HepG2 (cell line): ENCODE measurements at regions not wholly inside any gene's neighbourhood (a gene's known extent, or its start where the extent isn't known, plus 50 kb on each side); places are given as distances from the start of the nearest gene placed in this dataset.

ENCODE experiments used
- ATAC-seq: fragments of 200-7000 bp; cut with Tn5 transposase; 3 replicates; pipeline ENCODE4 v1.9.1; 2020; ENCODE audit warnings: mild to moderate bottlenecking, moderate library complexity
- BruUV-seq: library from RNA; stranded (reverse); fragments of 400-500 nt; replicated peaks from 2 replicates; lab custom pipeline; 2021; lab: Mats Ljungman, UMichigan
- CTCF ChIA-PET: fragments of 300-600 bp; formaldehyde crosslinking; extraction: SDS; loops from one replicate; lab custom pipeline; 2021; ENCODE audit warnings: low total read pairs, inconsistent platforms, low intra/inter-chr PET ratio; lab: Yijun Ruan, JAX
- POLR2A ChIA-PET: fragments of 350-600 bp; sonication (Branson Sonifier 250); formaldehyde crosslinking; loops from one replicate; lab custom pipeline; 2020; ENCODE audit warnings: antibody characterized with exemption, inconsistent platforms; lab: Yijun Ruan, JAX
- DNase-seq: peaks from one replicate; pipeline ENCODE4 v3.0.0-alpha.2; 2015; ENCODE audit warnings: low spot score
- FAIRE-seq: peaks from 3 replicates; lab custom pipeline; 2011; peaks lifted over from hg19 to GRCh38; lab: Jason Lieb, UNC
- H2AFZ ChIP-seq: one replicate; pipeline ENCODE4 v1.6.1; 2011; ENCODE audit warnings: low read length, inconsistent platforms
- H3K27ac ChIP-seq: fragments of 300-600 bp; 3 replicates; pipeline ENCODE4 v1.8.0; 2011; ENCODE audit warnings: mixed run types, mild to moderate bottlenecking, mixed read lengths, low read length, inconsistent platforms; ENCODE audit not compliant: insufficient read depth; ENCODE audit errors: extremely low read length
- H3K27me3 ChIP-seq, 2 experiments: fragments of 200-600 bp in 1 of 2; 2 replicates in 1 of 2; 3 replicates in 1 of 2; pipeline versions ENCODE4 v1.6.0 to v1.8.0; 2011; ENCODE audit warnings: low read length in 2 of 2, mild to moderate bottlenecking in 2 of 2, moderate library complexity in 2 of 2, inconsistent platforms in 1 of 2; ENCODE audit not compliant: insufficient read depth in 2 of 2, control insufficient read depth in 1 of 2
- H3K36me3 ChIP-seq, 2 experiments: fragments of 200-600 bp in 1 of 2; replicated peaks in 1 of 2; 2 replicates in 1 of 2; 3 replicates in 1 of 2; pipeline versions ENCODE4 v1.5.1 to v1.8.0; 2011; ENCODE audit warnings: low read length in 2 of 2, inconsistent platforms in 1 of 2; ENCODE audit not compliant: insufficient read depth in 2 of 2, control insufficient read depth in 1 of 2
- H3K4me1 ChIP-seq: 2 replicates; pipeline ENCODE4 v1.5.1; 2012; ENCODE audit warnings: low read length, inconsistent platforms; ENCODE audit not compliant: insufficient read depth
- H3K4me2 ChIP-seq: 2 replicates; pipeline ENCODE4 v1.6.0; 2011; ENCODE audit warnings: low read depth, low read length, inconsistent platforms
- H3K4me3 ChIP-seq, 3 experiments: fragments of 200-600 bp in 1 of 3; sonication (generic), shearing (Covaris generic) in 1 of 3; replicated peaks in 1 of 3; 2 replicates each; pipeline ENCODE4 v1.5.1; 2011 to 2016; ENCODE audit warnings: low read length in 3 of 3, inconsistent platforms in 2 of 3, low read depth in 2 of 3, mild to moderate bottlenecking in 2 of 3, control low read depth in 1 of 3, mixed read lengths in 1 of 3; ENCODE audit not compliant: insufficient read depth in 1 of 3
- H3K79me2 ChIP-seq: one replicate; pipeline ENCODE4 v1.6.1; 2011; ENCODE audit warnings: low read length, inconsistent platforms; ENCODE audit not compliant: insufficient read depth
- H3K9ac ChIP-seq: 2 replicates; pipeline ENCODE4 v1.6.0; 2011; ENCODE audit warnings: mild to moderate bottlenecking, low read depth, low read length, inconsistent platforms; ENCODE audit not compliant: insufficient read depth
- H3K9me3 ChIP-seq: 2 replicates; pipeline ENCODE4 v1.5.1; 2012; ENCODE audit warnings: mild to moderate bottlenecking, low read length
- H4K20me1 ChIP-seq: 2 replicates; pipeline ENCODE4 v1.6.0; 2011; ENCODE audit warnings: inconsistent platforms, mild to moderate bottlenecking, low read length, moderate library complexity; ENCODE audit not compliant: insufficient read depth
- HDAC2 ChIP-seq: sonication (generic); formaldehyde crosslinking; IDR thresholded peaks from 2 replicates; pipeline ENCODE4 v1.4.0; 2020; ENCODE audit warnings: missing genetic modification reagents
- HMGA1 ChIP-seq: sonication (generic); formaldehyde crosslinking; conservative IDR thresholded peaks from 2 replicates; pipeline ENCODE4 v1.4.0; 2020; ENCODE audit warnings: missing genetic modification reagents
- NFYB ChIP-seq: sonication (generic); formaldehyde crosslinking; IDR thresholded peaks from 2 replicates; pipeline ENCODE4 v1.4.0; 2020; ENCODE audit warnings: missing genetic modification reagents
- RXRA ChIP-seq: sonication (generic); formaldehyde crosslinking; IDR thresholded peaks from 2 replicates; pipeline ENCODE4 v1.5.1; 2020; ENCODE audit warnings: missing genetic modification reagents
- SOX6 ChIP-seq, 2 experiments: fragments of 450-650 bp in 1 of 2; sonication (generic) in 1 of 2; formaldehyde crosslinking in 1 of 2; IDR thresholded peaks; 2 replicates each; pipeline versions ENCODE4 v1.4.0 to v1.6.1; 2017 to 2020; ENCODE audit warnings: antibody characterized with exemption in 1 of 2, mild to moderate bottlenecking in 1 of 2, missing genetic modification reagents in 1 of 2
- ZMYM2 ChIP-seq: sonication (generic); formaldehyde crosslinking; IDR thresholded peaks from 2 replicates; pipeline ENCODE4 v1.8.0; 2022; ENCODE audit warnings: mild to moderate bottlenecking, missing genetic modification reagents
- ZNF430 ChIP-seq: sonication (generic); formaldehyde crosslinking; IDR thresholded peaks from 2 replicates; pipeline ENCODE4 v1.9.0; 2021; ENCODE audit warnings: mild to moderate bottlenecking, missing genetic modification reagents
- ZNF460 ChIP-seq: sonication (generic); formaldehyde crosslinking; IDR thresholded peaks from 2 replicates; pipeline ENCODE4 v1.5.1; 2020; ENCODE audit warnings: missing genetic modification reagents, mild to moderate bottlenecking, borderline replicate concordance
- ZNF782 ChIP-seq: sonication (generic); formaldehyde crosslinking; IDR thresholded peaks from 2 replicates; pipeline ENCODE4 v1.4.0; 2020; ENCODE audit warnings: missing genetic modification reagents, mild to moderate bottlenecking, borderline replicate concordance
- ZNF792 ChIP-seq: IDR thresholded peaks from 2 replicates; pipeline ENCODE4 v1.6.1; 2016
- WGBS: methylation state at CpG from one replicate; pipeline ENCODE4 v1.1.6; 2017; ENCODE audit warnings: low lambda C conversion rate; 5-methylcytosine and 5-hydroxymethylcytosine counted together
- in situ Hi-C: cut with HindIII; loops from 2 replicates; pipeline ENCODE4 v1.10.0; 2017; ENCODE audit warnings: low pct_unique_long_range_greater_than_20kb; ENCODE audit not compliant: extremely low pct_ligation_motif_present
- intact Hi-C: fragments of 100-400 bp; cut with micrococcal nuclease; formaldehyde crosslinking; loops from one replicate; pipeline ENCODE4 v1.10.0; 2022; ENCODE audit not compliant: unreplicated experiment
- TF ChIP-seq, protein P1 (sequence below): sonication (generic); formaldehyde crosslinking; IDR thresholded peaks from 2 replicates; pipeline ENCODE4 v1.5.0; 2020; ENCODE audit warnings: mild to moderate bottlenecking, missing genetic modification reagents
- TF ChIP-seq, protein P2 (sequence below): sonication (generic); formaldehyde crosslinking; IDR thresholded peaks from 2 replicates; pipeline ENCODE4 v1.5.0; 2020; ENCODE audit warnings: mild to moderate bottlenecking, missing genetic modification reagents, borderline replicate concordance
- TF ChIP-seq, protein P3 (sequence below): sonication (generic); formaldehyde crosslinking; IDR thresholded peaks from 2 replicates; pipeline ENCODE4 v1.4.0; 2020; ENCODE audit warnings: missing genetic modification reagents

DNA sequence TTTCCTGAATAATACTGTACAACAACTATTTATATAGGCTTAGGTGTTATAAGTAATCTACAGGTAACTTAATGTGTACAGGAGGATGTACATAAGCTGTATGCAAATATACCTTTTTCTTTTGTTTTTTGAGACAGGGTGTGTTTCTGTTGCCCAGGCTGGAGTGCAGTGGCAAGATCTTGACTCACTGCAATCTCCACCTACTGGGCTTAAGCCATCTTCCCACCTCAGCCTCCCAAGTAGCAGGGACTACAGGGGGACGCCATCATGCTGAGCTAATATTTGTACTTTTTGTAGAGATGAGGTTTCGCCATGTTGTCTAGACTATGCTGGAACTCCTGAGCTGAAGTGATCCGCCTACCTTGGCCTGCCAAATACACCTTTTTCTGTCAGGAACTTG, 191.7 kb upstream of the ZNF217 start:
- no peaks in the 10 kb centered on the region for H3K79me2 ChIP-seq
- no peak overlapping the region for H3K9ac ChIP-seq
- no TSS peak for BruUV-seq
- FAIRE-seq (peak; percentile 40), DNase-seq (no peak), ATAC-seq (peak; percentile 45)
- ChIA-PET CTCF (no interaction called here), POLR2A (interaction anchor here (1.2 to 4.2 kb wide), 11 partner anchors 10 to 192 kb away, joined by 3 to 58 read pairs (median 9); partner anchors contain the start of gene ZNF217)
- no peaks in the 10 kb centered on the region for H3K27me3 ChIP-seq
- H3K9me3 ChIP-seq = no peaks in the 10 kb centered on the region
- no peak overlapping the region for H3K4me3 ChIP-seq
- no peaks in the 10 kb centered on the region for H4K20me1 ChIP-seq
- H3K27ac ChIP-seq = no peak overlapping the region
- H3K4me2 ChIP-seq = no peak overlapping the region
- no peaks in the 10 kb centered on the region for H3K36me3 ChIP-seq
- 87% methylated on average over 3 of the region's 3 CpGs for WGBS
- H3K4me1 ChIP-seq = peaks cover 65% of the 10 kb centered on the region
- intact Hi-C loops = loop anchor here (5.0 kb wide), 3 partner anchors 48 to 132 kb away; no protein-coding TSS in a partner anchor
- H2AFZ ChIP-seq = no peak overlapping the region
- in situ Hi-C loops = no loop called here
- TF ChIP-seq SOX6 (IDR thresholded peaks at IDR 0.05) (no peak), SOX6 (CRISPR knock-in tag; IDR thresholded peaks at IDR 0.05) (0 out of 2 replicates have a peak, but pooled peaks have one; percentile 20), ZNF430 (CRISPR knock-in tag) (0 out of 2 replicates have a peak, but pooled peaks have one; percentile 30), ZNF792 (CRISPR knock-in tag) (no peak), ZNF782 (no peak), HMGA1 (CRISPR knock-in tag) (no peak), ZNF460 (CRISPR knock-in tag) (peak; percentile 83; the same call in 1 of the 2 replicates), ZMYM2 (CRISPR knock-in tag) (peak; percentile 61), HDAC2 (CRISPR knock-in tag) (peak; percentile 37; the same call in 1 of the 2 replicates), RXRA (CRISPR knock-in tag) (no peak), NFYB (no peak)
- TF ChIP-seq, protein P1, sequence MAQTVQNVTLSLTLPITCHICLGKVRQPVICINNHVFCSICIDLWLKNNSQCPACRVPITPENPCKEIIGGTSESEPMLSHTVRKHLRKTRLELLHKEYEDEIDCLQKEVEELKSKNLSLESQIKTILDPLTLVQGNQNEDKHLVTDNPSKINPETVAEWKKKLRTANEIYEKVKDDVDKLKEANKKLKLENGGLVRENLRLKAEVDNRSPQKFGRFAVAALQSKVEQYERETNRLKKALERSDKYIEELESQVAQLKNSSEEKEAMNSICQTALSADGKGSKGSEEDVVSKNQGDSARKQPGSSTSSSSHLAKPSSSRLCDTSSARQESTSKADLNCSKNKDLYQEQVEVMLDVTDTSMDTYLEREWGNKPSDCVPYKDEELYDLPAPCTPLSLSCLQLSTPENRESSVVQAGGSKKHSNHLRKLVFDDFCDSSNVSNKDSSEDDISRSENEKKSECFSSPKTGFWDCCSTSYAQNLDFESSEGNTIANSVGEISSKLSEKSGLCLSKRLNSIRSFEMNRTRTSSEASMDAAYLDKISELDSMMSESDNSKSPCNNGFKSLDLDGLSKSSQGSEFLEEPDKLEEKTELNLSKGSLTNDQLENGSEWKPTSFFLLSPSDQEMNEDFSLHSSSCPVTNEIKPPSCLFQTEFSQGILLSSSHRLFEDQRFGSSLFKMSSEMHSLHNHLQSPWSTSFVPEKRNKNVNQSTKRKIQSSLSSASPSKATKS = no peak
- TF ChIP-seq, protein P2, sequence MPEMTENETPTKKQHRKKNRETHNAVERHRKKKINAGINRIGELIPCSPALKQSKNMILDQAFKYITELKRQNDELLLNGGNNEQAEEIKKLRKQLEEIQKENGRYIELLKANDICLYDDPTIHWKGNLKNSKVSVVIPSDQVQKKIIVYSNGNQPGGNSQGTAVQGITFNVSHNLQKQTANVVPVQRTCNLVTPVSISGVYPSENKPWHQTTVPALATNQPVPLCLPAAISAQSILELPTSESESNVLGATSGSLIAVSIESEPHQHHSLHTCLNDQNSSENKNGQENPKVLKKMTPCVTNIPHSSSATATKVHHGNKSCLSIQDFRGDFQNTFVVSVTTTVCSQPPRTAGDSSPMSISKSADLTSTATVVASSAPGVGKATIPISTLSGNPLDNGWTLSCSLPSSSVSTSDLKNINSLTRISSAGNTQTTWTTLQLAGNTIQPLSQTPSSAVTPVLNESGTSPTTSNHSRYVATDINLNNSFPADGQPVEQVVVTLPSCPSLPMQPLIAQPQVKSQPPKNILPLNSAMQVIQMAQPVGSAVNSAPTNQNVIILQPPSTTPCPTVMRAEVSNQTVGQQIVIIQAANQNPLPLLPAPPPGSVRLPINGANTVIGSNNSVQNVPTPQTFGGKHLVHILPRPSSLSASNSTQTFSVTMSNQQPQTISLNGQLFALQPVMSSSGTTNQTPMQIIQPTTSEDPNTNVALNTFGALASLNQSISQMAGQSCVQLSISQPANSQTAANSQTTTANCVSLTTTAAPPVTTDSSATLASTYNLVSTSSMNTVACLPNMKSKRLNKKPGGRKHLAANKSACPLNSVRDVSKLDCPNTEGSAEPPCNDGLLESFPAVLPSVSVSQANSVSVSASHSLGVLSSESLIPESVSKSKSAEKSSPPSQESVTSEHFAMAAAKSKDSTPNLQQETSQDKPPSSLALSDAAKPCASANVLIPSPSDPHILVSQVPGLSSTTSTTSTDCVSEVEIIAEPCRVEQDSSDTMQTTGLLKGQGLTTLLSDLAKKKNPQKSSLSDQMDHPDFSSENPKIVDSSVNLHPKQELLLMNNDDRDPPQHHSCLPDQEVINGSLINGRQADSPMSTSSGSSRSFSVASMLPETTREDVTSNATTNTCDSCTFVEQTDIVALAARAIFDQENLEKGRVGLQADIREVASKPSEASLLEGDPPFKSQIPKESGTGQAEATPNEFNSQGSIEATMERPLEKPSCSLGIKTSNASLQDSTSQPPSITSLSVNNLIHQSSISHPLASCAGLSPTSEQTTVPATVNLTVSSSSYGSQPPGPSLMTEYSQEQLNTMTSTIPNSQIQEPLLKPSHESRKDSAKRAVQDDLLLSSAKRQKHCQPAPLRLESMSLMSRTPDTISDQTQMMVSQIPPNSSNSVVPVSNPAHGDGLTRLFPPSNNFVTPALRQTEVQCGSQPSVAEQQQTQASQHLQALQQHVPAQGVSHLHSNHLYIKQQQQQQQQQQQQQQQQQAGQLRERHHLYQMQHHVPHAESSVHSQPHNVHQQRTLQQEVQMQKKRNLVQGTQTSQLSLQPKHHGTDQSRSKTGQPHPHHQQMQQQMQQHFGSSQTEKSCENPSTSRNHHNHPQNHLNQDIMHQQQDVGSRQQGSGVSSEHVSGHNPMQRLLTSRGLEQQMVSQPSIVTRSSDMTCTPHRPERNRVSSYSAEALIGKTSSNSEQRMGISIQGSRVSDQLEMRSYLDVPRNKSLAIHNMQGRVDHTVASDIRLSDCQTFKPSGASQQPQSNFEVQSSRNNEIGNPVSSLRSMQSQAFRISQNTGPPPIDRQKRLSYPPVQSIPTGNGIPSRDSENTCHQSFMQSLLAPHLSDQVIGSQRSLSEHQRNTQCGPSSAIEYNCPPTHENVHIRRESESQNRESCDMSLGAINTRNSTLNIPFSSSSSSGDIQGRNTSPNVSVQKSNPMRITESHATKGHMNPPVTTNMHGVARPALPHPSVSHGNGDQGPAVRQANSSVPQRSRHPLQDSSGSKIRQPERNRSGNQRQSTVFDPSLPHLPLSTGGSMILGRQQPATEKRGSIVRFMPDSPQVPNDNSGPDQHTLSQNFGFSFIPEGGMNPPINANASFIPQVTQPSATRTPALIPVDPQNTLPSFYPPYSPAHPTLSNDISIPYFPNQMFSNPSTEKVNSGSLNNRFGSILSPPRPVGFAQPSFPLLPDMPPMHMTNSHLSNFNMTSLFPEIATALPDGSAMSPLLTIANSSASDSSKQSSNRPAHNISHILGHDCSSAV = no peak
- TF ChIP-seq, protein P3, sequence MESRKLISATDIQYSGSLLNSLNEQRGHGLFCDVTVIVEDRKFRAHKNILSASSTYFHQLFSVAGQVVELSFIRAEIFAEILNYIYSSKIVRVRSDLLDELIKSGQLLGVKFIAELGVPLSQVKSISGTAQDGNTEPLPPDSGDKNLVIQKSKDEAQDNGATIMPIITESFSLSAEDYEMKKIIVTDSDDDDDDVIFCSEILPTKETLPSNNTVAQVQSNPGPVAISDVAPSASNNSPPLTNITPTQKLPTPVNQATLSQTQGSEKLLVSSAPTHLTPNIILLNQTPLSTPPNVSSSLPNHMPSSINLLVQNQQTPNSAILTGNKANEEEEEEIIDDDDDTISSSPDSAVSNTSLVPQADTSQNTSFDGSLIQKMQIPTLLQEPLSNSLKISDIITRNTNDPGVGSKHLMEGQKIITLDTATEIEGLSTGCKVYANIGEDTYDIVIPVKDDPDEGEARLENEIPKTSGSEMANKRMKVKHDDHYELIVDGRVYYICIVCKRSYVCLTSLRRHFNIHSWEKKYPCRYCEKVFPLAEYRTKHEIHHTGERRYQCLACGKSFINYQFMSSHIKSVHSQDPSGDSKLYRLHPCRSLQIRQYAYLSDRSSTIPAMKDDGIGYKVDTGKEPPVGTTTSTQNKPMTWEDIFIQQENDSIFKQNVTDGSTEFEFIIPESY (CRISPR knock-in tag) = 0 out of 2 replicates have a peak, but pooled peaks have one; percentile 9
